Endodermal cell (in vitro differentiated cells): ENCODE measurements at regions not wholly inside any gene's neighbourhood (a gene's known extent, or its start where the extent isn't known, plus 50 kb on each side); places are given as distances from the start of the nearest gene placed in this dataset.

ENCODE experiments used
- DNase-seq: peaks from one replicate; pipeline ENCODE4 v3.0.0-alpha.2; 2017
- H3K27ac ChIP-seq: 2 replicates; pipeline ENCODE4 v1.5.1; 2013; ENCODE audit warnings: mild to moderate bottlenecking, low read depth, low read length, moderate library complexity
- H3K27me3 ChIP-seq: 2 replicates; pipeline ENCODE4 v1.6.1; 2013; ENCODE audit warnings: mild to moderate bottlenecking, low read length, moderate library complexity; ENCODE audit not compliant: insufficient read depth, control insufficient read depth, poor library complexity, severe bottlenecking
- H3K36me3 ChIP-seq: 2 replicates; pipeline ENCODE4 v1.7.0; 2013; ENCODE audit warnings: mild to moderate bottlenecking, low read length, moderate library complexity; ENCODE audit not compliant: control insufficient read depth, insufficient read depth
- H3K4me1 ChIP-seq: one replicate; pipeline ENCODE4 v1.7.0; 2013; ENCODE audit warnings: low read length; ENCODE audit not compliant: control insufficient read depth, insufficient read depth
- H3K4me3 ChIP-seq: 2 replicates; pipeline ENCODE4 v1.5.1; 2013; ENCODE audit warnings: mild to moderate bottlenecking, low read length, moderate library complexity
- H3K9ac ChIP-seq: 2 replicates; pipeline ENCODE4 v1.6.1; 2013; ENCODE audit warnings: mild to moderate bottlenecking, low read length, moderate library complexity; ENCODE audit not compliant: poor library complexity, severe bottlenecking; ENCODE audit errors: extremely low read depth
- H3K9me3 ChIP-seq: 2 replicates; pipeline ENCODE4 v1.6.1; 2013; ENCODE audit warnings: mild to moderate bottlenecking, low read length, moderate library complexity; ENCODE audit not compliant: control insufficient read depth
- H3K27ac Mint-ChIP-seq: 2 replicates; pipeline ENCODE4 v1.8.0; 2020; ENCODE audit warnings: mixed read lengths
- H3K27me3 Mint-ChIP-seq: 2 replicates; pipeline ENCODE4 v1.8.0; 2021; ENCODE audit warnings: mild to moderate bottlenecking, mixed read lengths; ENCODE audit not compliant: insufficient read depth
- H3K36me3 Mint-ChIP-seq: 2 replicates; pipeline ENCODE4 v1.8.0; 2020; ENCODE audit warnings: low read depth, mixed read lengths
- H3K4me1 Mint-ChIP-seq: 2 replicates; pipeline ENCODE4 v1.8.0; 2020; ENCODE audit warnings: mixed read lengths
- H3K4me3 Mint-ChIP-seq: 2 replicates; pipeline ENCODE4 v1.8.0; 2020; ENCODE audit warnings: mild to moderate bottlenecking, moderate library complexity, mixed read lengths
- H3K9me3 Mint-ChIP-seq: 2 replicates; pipeline ENCODE4 v1.8.0; 2020; ENCODE audit warnings: mild to moderate bottlenecking, mixed read lengths
- WGBS, 2 experiments: methylation state at CpG; one replicate each; pipeline versions ENCODE4 v1.1.5 to v1.1.7; 2013; ENCODE audit warnings: missing lambda C conversion rate in 2 of 2, mixed read lengths in 1 of 2; ENCODE audit not compliant: insufficient coverage in 1 of 2, insufficient read length in 1 of 2; 5-methylcytosine and 5-hydroxymethylcytosine counted together
- TF ChIP-seq, protein P1 (sequence below): fragments of 200-600 bp; sonication (generic); conservative IDR thresholded peaks from 2 replicates; pipeline ENCODE4 v1.5.0; 2021; ENCODE audit warnings: antibody characterized with exemption, mild to moderate bottlenecking

DNA sequence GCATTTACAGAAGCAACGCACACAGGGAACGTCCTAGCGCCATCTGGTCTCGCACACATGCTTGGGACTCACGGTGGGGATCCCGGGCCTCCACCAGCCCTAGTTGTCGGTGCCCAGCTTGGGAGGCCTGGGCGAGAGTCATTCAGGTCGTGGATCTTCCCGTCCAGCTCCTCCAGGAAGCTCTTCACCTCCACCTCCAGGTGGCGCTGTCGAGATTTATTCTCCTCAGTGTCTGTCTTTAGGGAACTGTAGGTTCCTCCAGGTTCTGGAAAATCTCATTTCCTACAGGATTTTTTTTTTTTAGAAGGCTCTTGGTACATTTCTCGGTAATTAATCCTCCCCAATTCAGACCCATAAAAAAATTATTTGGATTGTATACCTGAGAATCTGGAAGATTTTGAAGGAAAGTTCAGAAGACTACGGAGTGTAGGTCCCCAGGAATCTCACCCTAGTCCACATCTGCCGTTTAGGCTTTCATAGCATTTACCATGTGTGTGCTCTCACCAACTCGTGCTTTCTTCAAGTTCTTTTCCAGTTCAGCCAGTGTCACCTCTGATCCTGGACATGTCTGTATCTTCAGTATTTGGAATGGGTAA, 910.0 kb downstream of the TMEM121 start:
- H3K27me3 Mint-ChIP-seq, result no peaks in the 10 kb centered on the region
- no peak overlapping the region for H3K27ac Mint-ChIP-seq
- H3K27ac ChIP-seq, result no peak overlapping the region
- H3K9me3 Mint-ChIP-seq, result peaks cover 88% of the 10 kb centered on the region
- TF ChIP-seq, protein P1, sequence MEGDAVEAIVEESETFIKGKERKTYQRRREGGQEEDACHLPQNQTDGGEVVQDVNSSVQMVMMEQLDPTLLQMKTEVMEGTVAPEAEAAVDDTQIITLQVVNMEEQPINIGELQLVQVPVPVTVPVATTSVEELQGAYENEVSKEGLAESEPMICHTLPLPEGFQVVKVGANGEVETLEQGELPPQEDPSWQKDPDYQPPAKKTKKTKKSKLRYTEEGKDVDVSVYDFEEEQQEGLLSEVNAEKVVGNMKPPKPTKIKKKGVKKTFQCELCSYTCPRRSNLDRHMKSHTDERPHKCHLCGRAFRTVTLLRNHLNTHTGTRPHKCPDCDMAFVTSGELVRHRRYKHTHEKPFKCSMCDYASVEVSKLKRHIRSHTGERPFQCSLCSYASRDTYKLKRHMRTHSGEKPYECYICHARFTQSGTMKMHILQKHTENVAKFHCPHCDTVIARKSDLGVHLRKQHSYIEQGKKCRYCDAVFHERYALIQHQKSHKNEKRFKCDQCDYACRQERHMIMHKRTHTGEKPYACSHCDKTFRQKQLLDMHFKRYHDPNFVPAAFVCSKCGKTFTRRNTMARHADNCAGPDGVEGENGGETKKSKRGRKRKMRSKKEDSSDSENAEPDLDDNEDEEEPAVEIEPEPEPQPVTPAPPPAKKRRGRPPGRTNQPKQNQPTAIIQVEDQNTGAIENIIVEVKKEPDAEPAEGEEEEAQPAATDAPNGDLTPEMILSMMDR, result peak; percentile 36
- 74 to 86% methylated on average over 10 to 15 of the region's 16 CpGs for WGBS, 2 experiments
- H3K27me3 ChIP-seq, result no peaks in the 10 kb centered on the region
- H3K4me3 ChIP-seq, result no peak overlapping the region
- H3K4me1 Mint-ChIP-seq, result no peaks in the 10 kb centered on the region
- H3K4me1 ChIP-seq, result no peaks in the 10 kb centered on the region
- no peak overlapping the region for H3K4me3 Mint-ChIP-seq
- peaks cover 92% of the 10 kb centered on the region for H3K9me3 ChIP-seq
- peak; percentile 57 for DNase-seq
- H3K36me3 Mint-ChIP-seq, result no peaks in the 10 kb centered on the region
- no peaks in the 10 kb centered on the region for H3K36me3 ChIP-seq
- H3K9ac ChIP-seq, result no peak overlapping the region

DNA sequence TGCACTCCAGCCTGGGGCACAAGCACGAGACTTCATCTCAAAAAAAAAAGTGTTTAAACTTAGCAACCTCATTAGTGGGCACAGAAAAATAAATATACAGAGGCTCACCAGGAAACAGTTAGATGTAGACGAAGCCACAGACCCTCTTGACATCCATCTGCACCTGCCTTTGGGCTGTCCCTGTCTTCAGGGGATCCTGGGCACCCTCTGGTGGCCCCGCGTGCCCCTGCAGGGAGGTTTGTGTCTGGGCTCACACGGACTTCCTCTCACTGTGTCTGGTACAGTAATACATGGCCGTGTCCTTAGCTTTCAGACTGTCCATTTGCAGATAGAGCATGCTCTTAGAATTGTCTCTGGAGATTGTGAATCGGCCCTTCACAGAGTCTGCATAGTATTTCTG, 916.5 kb downstream of the TMEM121 start:
- no peak overlapping the region for H3K4me3 Mint-ChIP-seq
- Histone ChIP-seq H3K27me3 (no peaks in the 10 kb centered on the region), H3K9me3 (peaks cover 88% of the 10 kb centered on the region), H3K4me1 (no peaks in the 10 kb centered on the region), H3K4me3 (no peak overlapping the region), H3K27ac (no peak overlapping the region), H3K9ac (no peak overlapping the region), H3K36me3 (no peaks in the 10 kb centered on the region)
- TF ChIP-seq, protein P1, result no peak
- WGBS, 2 experiments, result 56 to 71% methylated on average over 5 to 7 of the region's 7 CpGs
- peaks cover 95% of the 10 kb centered on the region for H3K9me3 Mint-ChIP-seq
- no peaks in the 10 kb centered on the region for H3K27me3 Mint-ChIP-seq
- H3K36me3 Mint-ChIP-seq, result no peaks in the 10 kb centered on the region
- H3K27ac Mint-ChIP-seq, result no peak overlapping the region
- H3K4me1 Mint-ChIP-seq, result no peaks in the 10 kb centered on the region
- no peak for DNase-seq

DNA sequence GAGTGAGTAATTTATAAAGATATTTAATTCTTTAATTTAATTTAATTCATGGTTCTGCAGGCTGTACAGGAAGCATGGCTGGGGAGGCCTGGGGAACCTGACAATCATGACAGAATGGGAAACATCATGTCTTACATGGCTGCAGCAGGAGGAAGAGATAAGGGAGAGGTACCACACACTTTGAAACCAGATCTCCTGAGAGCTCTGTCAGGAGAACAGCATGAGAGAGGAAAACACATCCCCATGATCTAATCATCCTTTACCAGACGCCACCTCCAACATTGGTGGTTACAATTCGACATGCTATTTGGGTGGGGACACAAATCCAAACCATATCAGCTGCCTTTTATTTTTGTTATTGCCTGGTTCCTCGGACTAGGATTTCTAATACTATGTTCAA, 928.6 kb downstream of the TMEM121 start:
- Histone ChIP-seq H3K36me3 (no peaks in the 10 kb centered on the region), H3K4me1 (no peaks in the 10 kb centered on the region), H3K27ac (no peak overlapping the region), H3K9ac (no peak overlapping the region), H3K4me3 (peak overlapping the region; percentile 35), H3K9me3 (peaks cover 78% of the 10 kb centered on the region), H3K27me3 (no peaks in the 10 kb centered on the region)
- Mint-ChIP-seq H3K27me3 (no peaks in the 10 kb centered on the region), H3K9me3 (peaks cover 89% of the 10 kb centered on the region), H3K27ac (no peak overlapping the region), H3K36me3 (no peaks in the 10 kb centered on the region), H3K4me1 (no peaks in the 10 kb centered on the region), H3K4me3 (no peak overlapping the region)
- no peak for DNase-seq
- WGBS, 2 experiments, result 50 to 70% methylated on average over 2 to 3 of the region's 3 CpGs
- TF ChIP-seq, protein P1, result no peak
